GM12878 (cell line): ENCODE measurements at regions not wholly inside any gene's neighbourhood (a gene's known extent, or its start where the extent isn't known, plus 50 kb on each side); places are given as distances from the start of the nearest gene placed in this dataset.

Source experiments
- TF ChIP-seq, protein P1 (sequence below): IDR thresholded peaks from 2 replicates; pipeline ENCODE4 v1.6.1; 2011; ENCODE audit warnings: low read depth, mild to moderate bottlenecking, low read length, moderate library complexity, borderline replicate concordance; ENCODE audit errors: extremely low read depth
- TF ChIP-seq, protein P2 (sequence below): fragments of 150-350 bp; IDR thresholded peaks from 2 replicates; pipeline ENCODE4 v1.6.1; 2014; ENCODE audit warnings: mild to moderate bottlenecking, low read depth, low read length
- TF ChIP-seq, protein P3 (sequence below): IDR thresholded peaks from 2 replicates; pipeline ENCODE4 v1.6.1; 2012; ENCODE audit warnings: low read depth, low read length, improper control_type of control experiment

GRCh38 chr2:66324356-66324755, 110.6 kb upstream of the MEIS1 start:
- TF ChIP-seq, protein P1, sequence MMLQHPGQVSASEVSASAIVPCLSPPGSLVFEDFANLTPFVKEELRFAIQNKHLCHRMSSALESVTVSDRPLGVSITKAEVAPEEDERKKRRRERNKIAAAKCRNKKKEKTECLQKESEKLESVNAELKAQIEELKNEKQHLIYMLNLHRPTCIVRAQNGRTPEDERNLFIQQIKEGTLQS = no peak
- TF ChIP-seq, protein P2, sequence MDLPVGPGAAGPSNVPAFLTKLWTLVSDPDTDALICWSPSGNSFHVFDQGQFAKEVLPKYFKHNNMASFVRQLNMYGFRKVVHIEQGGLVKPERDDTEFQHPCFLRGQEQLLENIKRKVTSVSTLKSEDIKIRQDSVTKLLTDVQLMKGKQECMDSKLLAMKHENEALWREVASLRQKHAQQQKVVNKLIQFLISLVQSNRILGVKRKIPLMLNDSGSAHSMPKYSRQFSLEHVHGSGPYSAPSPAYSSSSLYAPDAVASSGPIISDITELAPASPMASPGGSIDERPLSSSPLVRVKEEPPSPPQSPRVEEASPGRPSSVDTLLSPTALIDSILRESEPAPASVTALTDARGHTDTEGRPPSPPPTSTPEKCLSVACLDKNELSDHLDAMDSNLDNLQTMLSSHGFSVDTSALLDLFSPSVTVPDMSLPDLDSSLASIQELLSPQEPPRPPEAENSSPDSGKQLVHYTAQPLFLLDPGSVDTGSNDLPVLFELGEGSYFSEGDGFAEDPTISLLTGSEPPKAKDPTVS = no peak
- TF ChIP-seq, protein P3, sequence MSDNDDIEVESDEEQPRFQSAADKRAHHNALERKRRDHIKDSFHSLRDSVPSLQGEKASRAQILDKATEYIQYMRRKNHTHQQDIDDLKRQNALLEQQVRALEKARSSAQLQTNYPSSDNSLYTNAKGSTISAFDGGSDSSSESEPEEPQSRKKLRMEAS = no peak
